ENCODE measurements at regions not wholly inside any gene's neighbourhood (a gene's known extent, or its start where the extent isn't known, plus 50 kb on each side); places are given as distances from the start of the nearest gene placed in this dataset.

- no peak for TF ChIP-seq CTCF (IDR thresholded peaks at IDR 0.05)
Measured at GRCh38 chr3:39558775-39559306, 91.4 kb downstream of the MOBP start.

DNA sequence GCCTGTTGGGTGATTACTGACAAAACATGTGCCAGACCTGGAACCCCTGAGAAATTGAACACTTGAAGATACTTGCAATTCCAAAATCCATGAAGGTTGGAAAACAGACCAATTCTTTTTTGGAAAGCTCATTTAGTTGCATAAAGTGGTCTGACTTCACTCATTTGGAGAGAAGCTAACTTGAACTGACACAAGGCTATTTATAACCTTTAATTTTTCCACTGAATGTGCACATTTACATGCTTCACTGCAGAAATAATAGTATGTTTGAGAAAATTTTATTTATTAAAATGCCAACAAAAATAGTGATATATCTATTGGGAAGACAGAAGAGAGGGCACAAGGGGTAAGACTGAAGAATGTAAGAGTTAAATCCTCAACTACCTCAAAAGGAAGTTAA lies 92.1 kb downstream of the MOBP start:
- TF ChIP-seq CTCF (IDR thresholded peaks at IDR 0.05) = no peak

GRCh38 chr3:39568508-39568907 lies 101.0 kb downstream of the MOBP start:
- no peak for TF ChIP-seq CTCF (IDR thresholded peaks at IDR 0.05)

DNA sequence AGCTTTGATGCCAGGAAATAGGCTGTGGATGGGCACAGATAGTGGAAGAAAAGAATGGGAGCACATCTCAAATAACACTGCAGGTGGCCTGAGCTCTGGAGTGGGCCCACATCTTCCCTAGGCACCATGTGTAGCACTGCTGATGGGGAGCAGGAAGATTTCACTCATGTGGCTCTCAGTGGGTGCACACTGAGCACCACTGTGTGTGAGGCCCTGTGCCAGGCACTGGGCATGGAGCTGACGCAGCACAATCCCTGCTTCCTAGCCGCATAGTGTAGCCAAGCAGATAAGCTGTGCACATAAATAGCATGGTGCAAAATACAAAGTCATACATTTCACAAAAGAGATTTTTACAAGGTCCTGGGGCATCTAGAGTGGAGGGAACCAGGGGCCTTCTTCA lies 101.6 kb downstream of the MOBP start:
- no peak for TF ChIP-seq CTCF (IDR thresholded peaks at IDR 0.05)

- no peak for TF ChIP-seq CTCF (IDR thresholded peaks at IDR 0.05)
Measured at GRCh38 chr3:39573392-39573791, 105.9 kb downstream of the MOBP start.

GRCh38 chr3:39577541-39577940 lies 110.1 kb downstream of the MOBP start:
- no peak for TF ChIP-seq CTCF (IDR thresholded peaks at IDR 0.05)

- no peak for TF ChIP-seq CTCF (IDR thresholded peaks at IDR 0.05)
Measured at GRCh38 chr3:39587113-39587512, 119.6 kb downstream of the MOBP start.

- TF ChIP-seq CTCF (IDR thresholded peaks at IDR 0.05) = no peak
Measured at GRCh38 chr3:39590806-39591205, 123.3 kb downstream of the MOBP start.

Measured in LNCAP (cell line).